Stimulated activated effector memory CD8-positive, alpha-beta T cell treated with anti-CD3 and anti-CD28 coated beads, Interleukin-12 subunit alpha, Interleukin-12 subunit beta, amount 100 ng/mL, for 72 hours (primary cell): ENCODE measurements at regions not wholly inside any gene's neighbourhood (a gene's known extent, or its start where the extent isn't known, plus 50 kb on each side); places are given as distances from the start of the nearest gene placed in this dataset.

Experiments used
- ATAC-seq: fragments of 150-1000 bp; cut with Tn5 transposase; 2 replicates; pipeline ENCODE4 v1.10.0; 2021
- DNase-seq, 2 donors: peaks; one replicate each; pipeline ENCODE4 v3.0.0; 2021 to 2022; ENCODE audit warnings: low spot score in 2 of 2
- H3K27ac Mint-ChIP-seq: one replicate; pipeline ENCODE4 v1.8.0; 2022; ENCODE audit warnings: mild to moderate bottlenecking, mixed read lengths
- H3K36me3 Mint-ChIP-seq: one replicate; pipeline ENCODE4 v1.8.0; 2022; ENCODE audit warnings: mild to moderate bottlenecking, mixed read lengths
- H3K4me1 Mint-ChIP-seq: one replicate; pipeline ENCODE4 v1.8.0; 2022; ENCODE audit warnings: mixed read lengths
- H3K4me3 Mint-ChIP-seq: one replicate; pipeline ENCODE4 v1.8.0; 2022; ENCODE audit warnings: mild to moderate bottlenecking, mixed read lengths
- H3K9me3 Mint-ChIP-seq: one replicate; pipeline ENCODE4 v1.8.0; 2022; ENCODE audit warnings: mixed read lengths

- ATAC-seq = no peak
- DNase-seq = no peak
- H3K27ac Mint-ChIP-seq = no peak overlapping the region
- peaks cover 3% of the 10 kb centered on the region for H3K9me3 Mint-ChIP-seq
- H3K4me3 Mint-ChIP-seq = no peak overlapping the region
- no peaks in the 10 kb centered on the region for H3K36me3 Mint-ChIP-seq
- H3K4me1 Mint-ChIP-seq = no peaks in the 10 kb centered on the region
Observed at GRCh38 chr13:23992781-23993679, 95.7 kb upstream of the C1QTNF9B start.

DNA sequence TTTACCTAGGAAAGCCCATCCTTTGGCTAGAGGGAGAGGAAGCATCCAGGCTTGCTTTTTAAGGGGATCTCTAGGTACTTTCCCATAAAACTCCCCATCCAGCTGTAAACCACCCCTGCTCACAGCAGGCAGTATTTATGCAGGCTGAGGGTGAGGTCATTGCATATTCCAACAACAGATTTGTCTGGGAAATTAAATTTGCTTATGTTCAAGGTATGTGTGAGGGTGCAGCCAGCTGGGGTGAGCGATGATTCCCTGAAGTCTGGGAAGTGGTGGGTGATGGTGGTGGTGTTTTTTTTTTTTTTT, 96.3 kb upstream of the C1QTNF9B start:
- H3K4me3 Mint-ChIP-seq = no peak overlapping the region
- H3K27ac Mint-ChIP-seq = no peak overlapping the region
- H3K36me3 Mint-ChIP-seq = no peaks in the 10 kb centered on the region
- H3K4me1 Mint-ChIP-seq = no peaks in the 10 kb centered on the region
- DNase-seq = no peak
- ATAC-seq = no peak
- peaks cover 3% of the 10 kb centered on the region for H3K9me3 Mint-ChIP-seq

- Mint-ChIP-seq H3K4me1 (no peaks in the 10 kb centered on the region), H3K27ac (no peak overlapping the region), H3K36me3 (no peaks in the 10 kb centered on the region), H3K4me3 (no peak overlapping the region), H3K9me3 (peaks cover 3% of the 10 kb centered on the region)
- DNase-seq = no peak
- no peak for ATAC-seq
Observed at GRCh38 chr13:23995283-23996073, 98.2 kb upstream of the C1QTNF9B start.

DNA sequence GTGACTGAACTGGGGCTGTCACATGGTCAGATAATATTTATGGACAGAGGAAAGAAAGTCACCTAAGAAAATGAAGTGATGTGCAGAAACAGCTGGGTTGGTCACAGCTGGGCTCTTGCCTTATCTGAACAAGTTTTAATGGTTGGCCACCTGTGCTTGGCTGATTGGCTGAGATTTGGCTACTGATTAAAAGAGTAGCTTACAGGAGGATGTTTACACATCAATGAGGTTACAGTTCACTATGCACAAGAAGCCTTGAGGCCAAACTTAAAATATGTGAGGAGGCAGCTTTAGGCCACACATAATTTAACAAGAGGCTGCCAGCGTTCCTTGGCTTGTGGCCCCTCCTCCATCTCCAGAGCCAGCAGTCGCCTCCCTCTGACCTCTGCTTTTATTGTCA, 99.2 kb upstream of the C1QTNF9B start:
- Mint-ChIP-seq H3K36me3 (no peaks in the 10 kb centered on the region), H3K4me1 (no peaks in the 10 kb centered on the region), H3K27ac (no peak overlapping the region), H3K9me3 (peaks cover 3% of the 10 kb centered on the region), H3K4me3 (no peak overlapping the region)
- ATAC-seq (no peak), DNase-seq (no peak)

GRCh38 chr13:23999424-23999823, 102.1 kb upstream of the C1QTNF9B start:
- Mint-ChIP-seq H3K27ac (no peak overlapping the region), H3K9me3 (peaks cover 3% of the 10 kb centered on the region), H3K36me3 (no peaks in the 10 kb centered on the region), H3K4me3 (no peak overlapping the region), H3K4me1 (no peaks in the 10 kb centered on the region)
- DNase-seq (no peak), ATAC-seq (no peak)

- Mint-ChIP-seq H3K9me3 (peaks cover 2% of the 10 kb centered on the region), H3K36me3 (no peaks in the 10 kb centered on the region), H3K27ac (no peak overlapping the region), H3K4me3 (no peak overlapping the region), H3K4me1 (no peaks in the 10 kb centered on the region)
- no peak for DNase-seq
- no peak for ATAC-seq
Observed at GRCh38 chr13:24002206-24002815, 105.0 kb upstream of the C1QTNF9B start.

- no peak overlapping the region for H3K27ac Mint-ChIP-seq
- no peaks in the 10 kb centered on the region for H3K4me1 Mint-ChIP-seq
- H3K36me3 Mint-ChIP-seq = no peaks in the 10 kb centered on the region
- no peak overlapping the region for H3K4me3 Mint-ChIP-seq
- DNase-seq (no peak), ATAC-seq (no peak)
- no peaks in the 10 kb centered on the region for H3K9me3 Mint-ChIP-seq
Observed at GRCh38 chr13:24004142-24004899, 107.0 kb upstream of the C1QTNF9B start.

DNA sequence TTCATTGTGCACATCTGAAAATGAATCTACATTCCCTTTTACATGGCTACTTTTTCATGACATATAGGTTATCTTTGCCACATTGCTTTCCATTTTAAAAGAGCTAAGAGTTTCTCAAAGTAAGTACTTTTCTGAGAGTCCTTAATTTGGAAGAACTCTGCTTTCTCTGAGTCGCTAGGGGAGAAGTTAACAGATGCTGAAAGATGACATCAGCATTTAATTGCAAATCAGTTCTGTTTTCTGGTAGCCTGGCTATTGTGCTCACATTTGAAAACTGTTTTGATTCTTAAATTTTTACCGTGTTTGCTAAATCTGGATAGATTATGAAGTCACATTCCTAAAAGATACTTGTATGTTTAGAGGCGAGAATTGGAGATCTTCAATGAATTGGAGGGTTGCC, 107.7 kb upstream of the C1QTNF9B start:
- DNase-seq (no peak), ATAC-seq (no peak)
- H3K36me3 Mint-ChIP-seq = no peaks in the 10 kb centered on the region
- H3K9me3 Mint-ChIP-seq = no peaks in the 10 kb centered on the region
- H3K4me1 Mint-ChIP-seq = no peaks in the 10 kb centered on the region
- H3K27ac Mint-ChIP-seq = no peak overlapping the region
- H3K4me3 Mint-ChIP-seq = no peak overlapping the region

DNA sequence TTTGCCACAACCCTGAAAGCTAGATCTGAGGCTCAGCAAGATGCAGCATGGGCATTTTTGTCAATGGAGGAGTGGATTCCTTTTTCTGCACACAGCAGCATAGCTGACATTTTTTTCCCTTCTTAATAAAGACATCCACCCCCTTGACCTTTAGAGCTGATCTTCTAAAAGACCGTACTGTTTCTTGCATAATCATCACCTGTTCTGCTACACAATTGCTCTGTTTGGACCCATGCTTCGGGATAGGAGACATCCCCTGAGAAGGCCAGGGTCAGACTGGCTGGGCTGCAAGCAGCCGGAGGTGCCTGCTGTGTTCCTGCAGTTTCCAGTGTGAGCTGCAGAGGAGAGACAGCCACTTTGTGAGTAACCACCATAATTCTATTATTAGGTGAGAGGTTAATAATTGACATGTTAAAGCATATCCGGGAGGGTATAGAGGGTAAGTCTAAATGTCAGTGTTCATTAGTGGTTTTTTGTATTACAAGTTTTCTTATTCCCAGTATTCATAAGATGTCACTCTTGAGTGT, 108.5 kb upstream of the C1QTNF9B start:
- no peak for ATAC-seq
- H3K9me3 Mint-ChIP-seq = no peaks in the 10 kb centered on the region
- H3K4me3 Mint-ChIP-seq = no peak overlapping the region
- H3K4me1 Mint-ChIP-seq = no peaks in the 10 kb centered on the region
- DNase-seq = no peak
- H3K27ac Mint-ChIP-seq = no peak overlapping the region
- no peaks in the 10 kb centered on the region for H3K36me3 Mint-ChIP-seq

GRCh38 chr13:24006520-24007248, 109.4 kb upstream of the C1QTNF9B start:
- Mint-ChIP-seq H3K9me3 (no peaks in the 10 kb centered on the region), H3K27ac (no peak overlapping the region), H3K36me3 (no peaks in the 10 kb centered on the region), H3K4me3 (no peak overlapping the region), H3K4me1 (no peaks in the 10 kb centered on the region)
- DNase-seq (no peak), ATAC-seq (no peak)

DNA sequence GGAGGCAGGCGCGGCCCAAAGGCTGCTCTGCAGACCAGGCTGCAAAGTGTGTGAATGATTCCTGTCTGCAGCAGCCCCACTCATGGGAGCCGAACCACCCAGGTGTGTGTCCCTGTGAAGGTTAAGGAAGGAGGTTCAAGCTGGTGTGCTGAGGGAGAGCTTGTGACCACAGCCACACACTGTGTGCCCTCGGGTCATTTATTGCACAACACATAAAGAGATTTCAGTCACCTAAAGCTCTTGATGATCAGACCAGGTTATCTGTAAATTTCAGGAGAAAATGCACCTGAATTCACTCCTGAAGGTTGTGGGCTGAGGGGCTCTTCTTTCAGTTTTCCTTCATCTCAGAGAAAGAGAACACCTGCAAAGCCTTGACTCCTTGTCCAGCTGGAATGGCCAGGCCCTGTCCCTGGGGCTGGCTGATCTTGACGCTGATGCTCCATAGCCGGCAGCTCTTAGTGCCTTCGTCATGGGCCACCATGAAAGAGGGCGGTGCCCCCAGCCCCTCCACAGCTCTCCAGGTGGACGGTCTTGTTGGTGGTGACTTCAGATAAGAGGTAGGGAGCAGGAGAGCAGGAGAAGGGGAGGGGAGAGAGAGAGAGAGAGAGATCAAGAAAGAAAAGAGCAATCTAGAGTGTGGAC, 110.8 kb upstream of the C1QTNF9B start:
- ATAC-seq = no peak
- H3K27ac Mint-ChIP-seq = peak overlapping the region; percentile 7
- no peaks in the 10 kb centered on the region for H3K9me3 Mint-ChIP-seq
- DNase-seq = no peak
- H3K4me3 Mint-ChIP-seq = no peak overlapping the region
- H3K36me3 Mint-ChIP-seq = no peaks in the 10 kb centered on the region
- peaks cover 4% of the 10 kb centered on the region for H3K4me1 Mint-ChIP-seq

GRCh38 chr13:24008679-24009078, 111.4 kb upstream of the C1QTNF9B start:
- Mint-ChIP-seq H3K4me1 (peaks cover 10% of the 10 kb centered on the region), H3K36me3 (no peaks in the 10 kb centered on the region), H3K27ac (peak overlapping the region; percentile 7), H3K9me3 (no peaks in the 10 kb centered on the region), H3K4me3 (no peak overlapping the region)
- ATAC-seq = no peak
- DNase-seq = no peak

- Mint-ChIP-seq H3K36me3 (no peaks in the 10 kb centered on the region), H3K4me1 (peaks cover 10% of the 10 kb centered on the region), H3K27ac (no peak overlapping the region), H3K4me3 (no peak overlapping the region), H3K9me3 (no peaks in the 10 kb centered on the region)
- ATAC-seq (no peak), DNase-seq (no peak)
Observed at GRCh38 chr13:24011266-24011665, 114.0 kb upstream of the C1QTNF9B start.

GRCh38 chr13:24012648-24013047, 115.3 kb upstream of the C1QTNF9B start:
- ATAC-seq (peak; percentile 24), DNase-seq (no peak)
- Mint-ChIP-seq H3K4me3 (no peak overlapping the region), H3K36me3 (no peaks in the 10 kb centered on the region), H3K9me3 (no peaks in the 10 kb centered on the region), H3K27ac (no peak overlapping the region), H3K4me1 (peaks cover 10% of the 10 kb centered on the region)
